GM23338 (cell line): ENCODE measurements at regions not wholly inside any gene's neighbourhood (a gene's known extent, or its start where the extent isn't known, plus 50 kb on each side); places are given as distances from the start of the nearest gene placed in this dataset.

Source experiments
- CREB1 ChIP-seq: fragments of 250-450 bp; sonication (Bioruptor Pico); IDR thresholded peaks from 2 replicates; pipeline ENCODE4 v1.5.0; 2020; ENCODE audit warnings: low read depth, mild to moderate bottlenecking, moderate library complexity
- EZH2 ChIP-seq: fragments of 200-600 bp; sonication (generic); IDR thresholded peaks from one replicate; pipeline ENCODE4 v1.8.0; 2017; ENCODE audit warnings: antibody characterized with exemption, mild to moderate bottlenecking, low read depth; ENCODE audit not compliant: unreplicated experiment
- EZH2phosphoT487 ChIP-seq: fragments of 200-600 bp; sonication (generic); IDR thresholded peaks from one replicate; pipeline ENCODE4 v1.8.1; 2018; ENCODE audit warnings: antibody characterized with exemption; ENCODE audit not compliant: unreplicated experiment
- JUNB ChIP-seq: IDR thresholded peaks from one replicate; pipeline ENCODE4 v1.6.1; 2016; ENCODE audit warnings: antibody characterized with exemption; ENCODE audit not compliant: unreplicated experiment
- NANOG ChIP-seq: IDR thresholded peaks from 2 replicates; pipeline ENCODE4 v1.6.1; 2016; ENCODE audit warnings: antibody characterized with exemption, borderline replicate concordance
- POLR2AphosphoS5 ChIP-seq: IDR thresholded peaks from 2 replicates; pipeline ENCODE4 v1.6.1; 2016; ENCODE audit warnings: antibody characterized with exemption, low read depth
- STAT1 ChIP-seq: IDR thresholded peaks from one replicate; pipeline ENCODE4 v1.6.1; 2016; ENCODE audit warnings: antibody characterized with exemption; ENCODE audit not compliant: unreplicated experiment
- ZNF114 ChIP-seq: fragments of 250-450 bp; sonication (Bioruptor Pico); IDR thresholded peaks from 2 replicates; pipeline ENCODE4 v1.5.0; 2020; ENCODE audit warnings: mild to moderate bottlenecking, moderate library complexity
- TF ChIP-seq, protein P1 (sequence below), 2 experiments: fragments of 200-600 bp in 1 of 2; sonication (generic) in 1 of 2; conservative IDR thresholded peaks; 2 replicates each; pipeline versions ENCODE4 v1.5.1 to v1.6.1; 2016 to 2017; ENCODE audit warnings: antibody characterized with exemption in 2 of 2, low read depth in 2 of 2, mild to moderate bottlenecking in 2 of 2, moderate library complexity in 1 of 2
- TF ChIP-seq, protein P2 (sequence below): IDR thresholded peaks from one replicate; pipeline ENCODE4 v1.6.1; 2018; ENCODE audit warnings: antibody characterized with exemption; ENCODE audit not compliant: unreplicated experiment

DNA sequence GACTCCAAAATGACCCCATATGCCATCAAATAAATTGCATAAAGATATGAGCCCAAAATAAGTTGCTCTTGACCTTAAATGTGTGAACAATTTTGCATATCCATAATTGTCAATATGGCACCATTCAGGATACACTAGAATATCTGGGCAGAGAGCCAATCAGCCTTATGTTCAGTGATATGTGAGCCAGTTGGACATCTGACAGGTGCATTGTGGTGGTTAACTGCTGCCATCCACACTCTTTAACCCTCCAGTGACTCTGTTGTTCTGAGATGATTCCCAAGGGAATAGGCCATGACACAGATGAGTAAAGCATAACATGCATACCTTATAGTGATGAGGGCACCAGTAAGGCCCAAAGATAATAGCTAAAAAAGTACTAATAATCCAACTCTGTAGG lies 500.1 kb downstream of the PCDH18 start:
- TF ChIP-seq, protein P1, sequence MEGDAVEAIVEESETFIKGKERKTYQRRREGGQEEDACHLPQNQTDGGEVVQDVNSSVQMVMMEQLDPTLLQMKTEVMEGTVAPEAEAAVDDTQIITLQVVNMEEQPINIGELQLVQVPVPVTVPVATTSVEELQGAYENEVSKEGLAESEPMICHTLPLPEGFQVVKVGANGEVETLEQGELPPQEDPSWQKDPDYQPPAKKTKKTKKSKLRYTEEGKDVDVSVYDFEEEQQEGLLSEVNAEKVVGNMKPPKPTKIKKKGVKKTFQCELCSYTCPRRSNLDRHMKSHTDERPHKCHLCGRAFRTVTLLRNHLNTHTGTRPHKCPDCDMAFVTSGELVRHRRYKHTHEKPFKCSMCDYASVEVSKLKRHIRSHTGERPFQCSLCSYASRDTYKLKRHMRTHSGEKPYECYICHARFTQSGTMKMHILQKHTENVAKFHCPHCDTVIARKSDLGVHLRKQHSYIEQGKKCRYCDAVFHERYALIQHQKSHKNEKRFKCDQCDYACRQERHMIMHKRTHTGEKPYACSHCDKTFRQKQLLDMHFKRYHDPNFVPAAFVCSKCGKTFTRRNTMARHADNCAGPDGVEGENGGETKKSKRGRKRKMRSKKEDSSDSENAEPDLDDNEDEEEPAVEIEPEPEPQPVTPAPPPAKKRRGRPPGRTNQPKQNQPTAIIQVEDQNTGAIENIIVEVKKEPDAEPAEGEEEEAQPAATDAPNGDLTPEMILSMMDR (conservative IDR thresholded peaks at IDR 0.05; ENCODE audit: low read depth in 2 of 2), result no peak
- TF ChIP-seq EZH2phosphoT487, result no peak
- TF ChIP-seq POLR2AphosphoS5, result no peak
- no peak for TF ChIP-seq CREB1
- no peak for TF ChIP-seq EZH2
- TF ChIP-seq NANOG, result no peak
- TF ChIP-seq, protein P2, sequence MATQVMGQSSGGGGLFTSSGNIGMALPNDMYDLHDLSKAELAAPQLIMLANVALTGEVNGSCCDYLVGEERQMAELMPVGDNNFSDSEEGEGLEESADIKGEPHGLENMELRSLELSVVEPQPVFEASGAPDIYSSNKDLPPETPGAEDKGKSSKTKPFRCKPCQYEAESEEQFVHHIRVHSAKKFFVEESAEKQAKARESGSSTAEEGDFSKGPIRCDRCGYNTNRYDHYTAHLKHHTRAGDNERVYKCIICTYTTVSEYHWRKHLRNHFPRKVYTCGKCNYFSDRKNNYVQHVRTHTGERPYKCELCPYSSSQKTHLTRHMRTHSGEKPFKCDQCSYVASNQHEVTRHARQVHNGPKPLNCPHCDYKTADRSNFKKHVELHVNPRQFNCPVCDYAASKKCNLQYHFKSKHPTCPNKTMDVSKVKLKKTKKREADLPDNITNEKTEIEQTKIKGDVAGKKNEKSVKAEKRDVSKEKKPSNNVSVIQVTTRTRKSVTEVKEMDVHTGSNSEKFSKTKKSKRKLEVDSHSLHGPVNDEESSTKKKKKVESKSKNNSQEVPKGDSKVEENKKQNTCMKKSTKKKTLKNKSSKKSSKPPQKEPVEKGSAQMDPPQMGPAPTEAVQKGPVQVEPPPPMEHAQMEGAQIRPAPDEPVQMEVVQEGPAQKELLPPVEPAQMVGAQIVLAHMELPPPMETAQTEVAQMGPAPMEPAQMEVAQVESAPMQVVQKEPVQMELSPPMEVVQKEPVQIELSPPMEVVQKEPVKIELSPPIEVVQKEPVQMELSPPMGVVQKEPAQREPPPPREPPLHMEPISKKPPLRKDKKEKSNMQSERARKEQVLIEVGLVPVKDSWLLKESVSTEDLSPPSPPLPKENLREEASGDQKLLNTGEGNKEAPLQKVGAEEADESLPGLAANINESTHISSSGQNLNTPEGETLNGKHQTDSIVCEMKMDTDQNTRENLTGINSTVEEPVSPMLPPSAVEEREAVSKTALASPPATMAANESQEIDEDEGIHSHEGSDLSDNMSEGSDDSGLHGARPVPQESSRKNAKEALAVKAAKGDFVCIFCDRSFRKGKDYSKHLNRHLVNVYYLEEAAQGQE, result no peak
- no peak for TF ChIP-seq STAT1
- no peak for TF ChIP-seq ZNF114 (CRISPR knock-in tag)
- no peak for TF ChIP-seq JUNB
